IgD-negative memory B cell (primary cell): ENCODE measurements at regions not wholly inside any gene's neighbourhood (a gene's known extent, or its start where the extent isn't known, plus 50 kb on each side); places are given as distances from the start of the nearest gene placed in this dataset.
A peak's percentile ranks its signal among the peaks of the same experiment; 100 is the strongest.

ENCODE experiments used
- H3K27ac Mint-ChIP-seq, 3 donors: one replicate each; pipeline ENCODE4 v1.8.0; 2020 to 2022; ENCODE audit warnings: mild to moderate bottlenecking in 3 of 3, mixed read lengths in 3 of 3, moderate library complexity in 1 of 3
- H3K27me3 Mint-ChIP-seq: one replicate; pipeline ENCODE4 v1.8.0; 2021; ENCODE audit warnings: mixed read lengths
- H3K36me3 Mint-ChIP-seq: one replicate; pipeline ENCODE4 v1.8.0; 2020; ENCODE audit warnings: mild to moderate bottlenecking, mixed read lengths
- H3K4me1 Mint-ChIP-seq, 3 donors: one replicate each; pipeline ENCODE4 v1.8.0; 2020 to 2022; ENCODE audit warnings: mixed read lengths in 3 of 3, mild to moderate bottlenecking in 1 of 3
- H3K4me3 Mint-ChIP-seq, 4 donors: one replicate each; pipeline ENCODE4 v1.8.0; 2020 to 2022; ENCODE audit warnings: mild to moderate bottlenecking in 4 of 4, mixed read lengths in 4 of 4, moderate library complexity in 3 of 4
- H3K9me3 Mint-ChIP-seq, 3 donors: one replicate each; pipeline ENCODE4 v1.8.0; 2020 to 2021; ENCODE audit warnings: mixed read lengths in 3 of 3, mild to moderate bottlenecking in 1 of 3

- Mint-ChIP-seq H3K27me3 (no peaks in the 10 kb centered on the region), H3K4me1 (peaks cover 6 to 12% (median 10%) of the 10 kb centered on the region in 3 donors), H3K36me3 (no peaks in the 10 kb centered on the region), H3K9me3 (no peaks in the 10 kb centered on the region), H3K27ac (no peak overlapping the region), H3K4me3 (peak overlapping the region in 2 of 4 donors; percentile 31 to 36)
Observed at GRCh38 chr1:58905628-58906221, 121.9 kb upstream of the JUN start.

GRCh38 chr1:58907398-58907797, 123.6 kb upstream of the JUN start:
- no peaks in the 10 kb centered on the region for H3K27me3 Mint-ChIP-seq
- no peaks in the 10 kb centered on the region for H3K36me3 Mint-ChIP-seq
- peaks cover 6 to 10% (median 9%) of the 10 kb centered on the region in 3 donors for H3K4me1 Mint-ChIP-seq
- no peak overlapping the region for H3K27ac Mint-ChIP-seq
- H3K4me3 Mint-ChIP-seq = no peak overlapping the region
- H3K9me3 Mint-ChIP-seq = no peaks in the 10 kb centered on the region

DNA sequence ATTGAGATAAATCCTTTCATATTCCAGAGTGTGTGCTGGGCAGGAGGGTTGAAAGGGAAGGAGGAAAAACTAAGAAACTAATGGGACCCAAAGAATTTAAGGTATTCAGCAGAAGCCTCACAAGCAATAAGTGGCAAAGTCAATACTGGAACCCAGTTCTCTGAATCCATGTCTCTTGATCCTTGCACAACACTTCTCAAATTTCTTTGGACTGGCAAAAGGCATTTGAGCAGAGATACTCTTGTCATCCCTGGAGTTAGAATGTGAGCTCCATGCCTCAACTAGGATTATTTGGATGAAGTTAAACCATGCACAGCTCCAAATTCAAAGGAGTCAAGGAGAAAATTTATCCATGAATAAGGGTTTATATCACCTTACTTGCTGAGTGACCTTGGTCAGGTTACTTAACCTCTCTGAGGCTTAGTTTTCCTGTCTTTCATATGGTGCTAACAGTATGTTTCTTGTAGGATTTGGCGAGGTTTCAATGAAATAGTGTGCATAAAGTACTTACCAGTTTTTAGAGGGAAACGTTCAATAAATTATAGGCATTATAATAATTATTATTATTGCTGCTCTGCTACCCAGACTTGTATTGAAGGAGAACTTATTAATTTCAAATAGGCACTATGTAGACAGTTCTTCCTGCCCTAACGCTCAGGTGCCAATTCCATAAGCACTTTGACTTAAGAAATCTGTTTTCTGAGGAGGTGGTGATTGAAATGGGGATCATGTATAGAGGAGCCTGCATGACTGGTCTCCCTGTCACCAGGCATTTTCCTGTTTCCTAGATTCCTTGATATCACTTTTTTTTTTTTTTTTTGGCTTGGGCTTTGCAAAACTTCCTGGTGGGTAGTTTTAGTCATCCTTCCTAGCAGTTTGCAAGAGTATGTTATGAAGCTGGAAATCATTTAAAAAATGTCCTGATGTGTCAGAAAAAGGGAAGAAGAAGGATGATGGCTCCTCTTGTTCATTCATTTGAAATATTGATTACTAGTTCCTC, 125.0 kb upstream of the JUN start:
- peaks cover 0 to 4% (median 3%) of the 10 kb centered on the region in 3 donors for H3K4me1 Mint-ChIP-seq
- H3K4me3 Mint-ChIP-seq = no peak overlapping the region
- no peaks in the 10 kb centered on the region for H3K36me3 Mint-ChIP-seq
- no peaks in the 10 kb centered on the region for H3K27me3 Mint-ChIP-seq
- no peak overlapping the region for H3K27ac Mint-ChIP-seq
- peaks cover 0 to under 1% (median 0%) of the 10 kb centered on the region in 3 donors for H3K9me3 Mint-ChIP-seq

- H3K4me1 Mint-ChIP-seq = no peaks in the 10 kb centered on the region
- no peak overlapping the region for H3K4me3 Mint-ChIP-seq
- no peak overlapping the region for H3K27ac Mint-ChIP-seq
- H3K27me3 Mint-ChIP-seq = no peaks in the 10 kb centered on the region
- H3K36me3 Mint-ChIP-seq = peaks cover 6% of the 10 kb centered on the region
- H3K9me3 Mint-ChIP-seq = peaks cover 0 to 10% (median 2%) of the 10 kb centered on the region in 3 donors
Observed at GRCh38 chr1:58909914-58910681, 126.3 kb upstream of the JUN start.

DNA sequence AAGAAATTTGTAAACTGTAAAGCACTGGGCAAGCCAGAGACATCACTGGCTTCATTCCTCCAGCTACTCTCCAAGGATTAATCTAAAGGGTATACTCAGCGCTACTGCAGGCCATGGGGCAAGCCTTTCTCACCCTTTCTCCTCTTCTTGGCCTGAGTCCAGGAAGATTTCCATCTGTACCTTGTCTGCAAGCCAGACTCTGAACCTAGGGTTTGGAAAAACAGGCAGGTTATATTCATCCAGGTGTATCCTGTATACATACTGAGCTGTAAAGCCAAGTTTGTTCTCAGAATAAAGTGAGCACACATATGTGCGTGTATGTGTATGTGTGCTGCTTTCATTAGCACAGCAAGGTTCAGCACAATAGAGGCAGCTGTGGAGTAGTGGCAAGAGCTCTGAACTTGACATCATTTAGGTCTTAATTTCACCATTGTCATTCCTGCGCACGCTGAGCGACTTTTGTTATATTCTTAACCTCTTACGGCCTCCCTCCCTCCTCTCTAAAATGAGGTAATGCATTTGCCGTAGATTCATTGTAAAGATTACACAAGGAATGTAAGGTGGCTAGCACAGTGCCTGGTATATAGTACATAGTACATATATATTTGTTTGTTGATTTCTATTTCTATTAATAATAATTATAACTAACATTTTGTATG, 128.1 kb upstream of the JUN start:
- Mint-ChIP-seq H3K4me1 (no peaks in the 10 kb centered on the region), H3K4me3 (no peak overlapping the region), H3K27ac (no peak overlapping the region), H3K27me3 (no peaks in the 10 kb centered on the region), H3K9me3 (peaks cover 0 to 10% (median 2%) of the 10 kb centered on the region in 3 donors), H3K36me3 (peaks cover 6% of the 10 kb centered on the region)

- no peak overlapping the region for H3K27ac Mint-ChIP-seq
- peaks cover 0 to 2% (median 0%) of the 10 kb centered on the region in 3 donors for H3K4me1 Mint-ChIP-seq
- peaks cover 0 to 10% (median 2%) of the 10 kb centered on the region in 3 donors for H3K9me3 Mint-ChIP-seq
- H3K36me3 Mint-ChIP-seq = peaks cover 6% of the 10 kb centered on the region
- H3K27me3 Mint-ChIP-seq = no peaks in the 10 kb centered on the region
- H3K4me3 Mint-ChIP-seq = no peak overlapping the region
Observed at GRCh38 chr1:58914925-58915324, 131.1 kb upstream of the JUN start.

GRCh38 chr1:58917436-58917835, 133.6 kb upstream of the JUN start:
- H3K9me3 Mint-ChIP-seq = peaks cover 0 to 10% (median 2%) of the 10 kb centered on the region in 3 donors
- no peak overlapping the region for H3K4me3 Mint-ChIP-seq
- H3K27ac Mint-ChIP-seq = no peak overlapping the region
- peaks cover 11% of the 10 kb centered on the region for H3K36me3 Mint-ChIP-seq
- H3K4me1 Mint-ChIP-seq = peaks cover 0 to 2% (median under 1%) of the 10 kb centered on the region in 3 donors
- no peaks in the 10 kb centered on the region for H3K27me3 Mint-ChIP-seq

GRCh38 chr1:58919226-58919958, 135.5 kb upstream of the JUN start:
- Mint-ChIP-seq H3K4me1 (peaks cover 0 to 8% (median 3%) of the 10 kb centered on the region in 3 donors), H3K27me3 (no peaks in the 10 kb centered on the region), H3K36me3 (peaks cover 8% of the 10 kb centered on the region), H3K9me3 (peaks cover 0 to 4% (median 1%) of the 10 kb centered on the region in 3 donors), H3K27ac (peak overlapping the region in 1 of 3 donors; percentile 86), H3K4me3 (peak overlapping the region in 1 of 4 donors; percentile 18)

DNA sequence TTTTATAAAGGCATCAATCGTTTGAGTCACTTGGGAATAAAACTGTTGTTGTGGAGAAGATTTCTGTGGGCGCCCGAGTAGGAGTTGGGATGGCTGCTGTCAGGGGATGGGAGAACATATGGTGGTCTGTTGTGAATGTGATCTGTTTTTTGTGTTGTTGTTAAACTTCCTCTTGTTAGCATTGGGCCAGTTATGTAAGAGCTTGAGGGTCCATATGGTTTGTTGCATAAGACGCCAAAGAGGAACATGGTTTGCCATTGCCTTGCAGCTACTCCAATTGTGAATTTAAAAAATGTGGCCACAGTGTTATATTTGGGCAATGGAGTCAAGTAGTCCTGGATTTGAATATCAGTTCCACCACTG, 136.1 kb upstream of the JUN start:
- H3K4me1 Mint-ChIP-seq = peaks cover 0 to 8% (median 3%) of the 10 kb centered on the region in 3 donors
- H3K27ac Mint-ChIP-seq = no peak overlapping the region
- H3K4me3 Mint-ChIP-seq = peak overlapping the region in 1 of 4 donors; percentile 49
- peaks cover 0 to 1% (median 0%) of the 10 kb centered on the region in 3 donors for H3K9me3 Mint-ChIP-seq
- peaks cover 6% of the 10 kb centered on the region for H3K36me3 Mint-ChIP-seq
- no peaks in the 10 kb centered on the region for H3K27me3 Mint-ChIP-seq

- no peak overlapping the region for H3K27ac Mint-ChIP-seq
- H3K36me3 Mint-ChIP-seq = peaks cover 6% of the 10 kb centered on the region
- H3K27me3 Mint-ChIP-seq = no peaks in the 10 kb centered on the region
- H3K4me3 Mint-ChIP-seq = no peak overlapping the region
- H3K4me1 Mint-ChIP-seq = peaks cover 3 to 8% (median 3%) of the 10 kb centered on the region in 3 donors
- no peaks in the 10 kb centered on the region for H3K9me3 Mint-ChIP-seq
Observed at GRCh38 chr1:58921342-58921741, 137.5 kb upstream of the JUN start.

DNA sequence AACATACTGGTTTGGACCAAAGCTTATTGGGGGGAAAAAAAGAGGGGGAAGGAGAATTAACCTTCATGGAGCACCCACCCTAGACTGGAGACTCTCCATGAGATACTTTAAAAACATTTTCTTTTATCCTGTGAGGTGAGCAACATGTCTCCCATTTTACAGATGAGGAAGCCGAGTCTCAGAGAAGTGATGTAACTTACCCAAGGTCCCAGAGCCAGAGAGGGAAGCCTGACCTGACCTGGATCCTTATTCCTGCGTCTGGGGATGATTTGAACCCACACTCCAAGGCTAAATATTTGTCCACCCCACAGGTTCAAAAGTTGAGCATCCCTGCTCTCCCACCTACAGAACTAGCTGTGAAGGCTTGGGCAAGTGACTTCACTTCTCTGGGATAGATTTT, 137.9 kb upstream of the JUN start:
- Mint-ChIP-seq H3K4me1 (peaks cover 3 to 10% (median 3%) of the 10 kb centered on the region in 3 donors), H3K27me3 (no peaks in the 10 kb centered on the region), H3K36me3 (peaks cover 6% of the 10 kb centered on the region), H3K9me3 (no peaks in the 10 kb centered on the region), H3K27ac (no peak overlapping the region), H3K4me3 (no peak overlapping the region)

GRCh38 chr1:58922302-58923089, 138.6 kb upstream of the JUN start:
- peak overlapping the region in 1 of 3 donors; percentile 4 for H3K27ac Mint-ChIP-seq
- H3K9me3 Mint-ChIP-seq = no peaks in the 10 kb centered on the region
- peaks cover 9% of the 10 kb centered on the region for H3K36me3 Mint-ChIP-seq
- no peak overlapping the region for H3K4me3 Mint-ChIP-seq
- H3K4me1 Mint-ChIP-seq = peaks cover 8 to 18% (median 10%) of the 10 kb centered on the region in 3 donors
- peaks cover 1% of the 10 kb centered on the region for H3K27me3 Mint-ChIP-seq

DNA sequence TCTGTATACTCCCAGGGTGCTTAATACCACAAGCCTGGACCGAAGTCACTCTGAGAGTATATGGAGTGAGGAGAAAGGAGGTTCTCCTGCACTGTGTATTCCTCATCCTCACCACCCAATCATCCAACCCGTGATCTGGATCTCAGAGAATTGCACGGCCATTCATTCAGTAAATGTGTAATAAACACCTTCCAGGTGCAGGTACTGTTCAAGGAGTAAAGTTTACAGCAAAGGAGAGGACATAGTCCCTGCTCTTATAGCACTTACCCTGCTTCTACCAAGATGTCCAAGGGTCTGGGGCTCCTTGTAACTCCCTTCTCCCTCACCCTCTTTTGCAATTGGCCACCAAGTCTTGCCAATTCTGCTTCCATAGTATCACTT, 139.2 kb upstream of the JUN start:
- no peaks in the 10 kb centered on the region for H3K9me3 Mint-ChIP-seq
- H3K36me3 Mint-ChIP-seq = peaks cover 9% of the 10 kb centered on the region
- peaks cover 1% of the 10 kb centered on the region for H3K27me3 Mint-ChIP-seq
- peak overlapping the region in 1 of 3 donors; percentile 4 for H3K27ac Mint-ChIP-seq
- H3K4me3 Mint-ChIP-seq = no peak overlapping the region
- H3K4me1 Mint-ChIP-seq = peaks cover 8 to 19% (median 10%) of the 10 kb centered on the region in 3 donors
